Stimulated activated CD4-positive, alpha-beta T cell treated with anti-CD3 and anti-CD28 coated beads, Interleukin-15, amount 100 ng/mL, for 1 hour (primary cell): ENCODE measurements at regions not wholly inside any gene's neighbourhood (a gene's known extent, or its start where the extent isn't known, plus 50 kb on each side); places are given as distances from the start of the nearest gene placed in this dataset.

Experiments used
- DNase-seq, 2 donors: peaks; one replicate each; pipeline ENCODE4 v3.0.0-alpha.2; 2020; ENCODE audit warnings: low read depth in 1 of 2, low spot score in 1 of 2

DNA sequence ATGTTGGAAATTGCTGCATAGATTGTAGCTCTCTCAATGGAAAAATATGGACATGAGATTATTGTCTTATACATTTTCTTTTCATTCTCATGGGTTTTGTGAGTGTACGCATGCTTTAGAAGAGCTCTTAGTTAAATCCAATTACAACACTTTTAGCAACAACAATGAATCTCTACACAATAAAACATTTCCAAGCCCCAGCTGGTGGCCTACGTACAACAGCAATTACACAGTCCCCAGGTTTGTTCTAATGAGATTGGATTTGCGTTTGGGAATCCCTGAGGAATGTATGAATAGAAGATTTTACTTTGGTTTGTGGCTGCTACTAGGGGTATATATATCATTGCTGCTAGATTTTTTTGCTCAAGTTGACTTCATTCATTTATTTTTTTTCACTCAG, 98.6 kb downstream of the FHDC1 start:
- no peak for DNase-seq

DNA sequence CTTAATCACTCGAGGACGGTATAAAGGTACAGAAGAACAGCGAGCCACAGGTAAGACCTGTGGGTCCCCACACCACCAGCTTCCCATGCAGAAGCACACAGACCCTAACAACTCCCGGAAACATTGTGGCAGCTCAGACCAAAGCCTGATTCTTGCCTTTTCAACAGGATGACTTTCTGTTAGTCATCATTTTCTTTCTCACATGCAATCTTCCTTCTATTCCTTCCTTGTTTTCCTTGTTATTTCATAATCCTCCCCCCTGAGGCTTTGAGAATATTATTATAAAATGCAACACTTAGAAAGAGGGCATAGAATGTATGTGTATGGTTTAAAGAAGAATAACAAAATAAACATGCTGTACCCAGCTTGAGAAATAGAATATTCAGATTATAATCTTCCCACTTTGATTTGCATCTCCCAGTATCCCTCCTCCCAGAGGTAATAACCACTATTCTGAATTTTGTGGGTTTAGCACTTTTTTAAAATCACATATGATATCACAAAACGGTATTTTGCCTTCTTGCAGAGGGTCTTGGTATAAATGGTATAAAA, 100.9 kb downstream of the FHDC1 start:
- DNase-seq: no peak

DNA sequence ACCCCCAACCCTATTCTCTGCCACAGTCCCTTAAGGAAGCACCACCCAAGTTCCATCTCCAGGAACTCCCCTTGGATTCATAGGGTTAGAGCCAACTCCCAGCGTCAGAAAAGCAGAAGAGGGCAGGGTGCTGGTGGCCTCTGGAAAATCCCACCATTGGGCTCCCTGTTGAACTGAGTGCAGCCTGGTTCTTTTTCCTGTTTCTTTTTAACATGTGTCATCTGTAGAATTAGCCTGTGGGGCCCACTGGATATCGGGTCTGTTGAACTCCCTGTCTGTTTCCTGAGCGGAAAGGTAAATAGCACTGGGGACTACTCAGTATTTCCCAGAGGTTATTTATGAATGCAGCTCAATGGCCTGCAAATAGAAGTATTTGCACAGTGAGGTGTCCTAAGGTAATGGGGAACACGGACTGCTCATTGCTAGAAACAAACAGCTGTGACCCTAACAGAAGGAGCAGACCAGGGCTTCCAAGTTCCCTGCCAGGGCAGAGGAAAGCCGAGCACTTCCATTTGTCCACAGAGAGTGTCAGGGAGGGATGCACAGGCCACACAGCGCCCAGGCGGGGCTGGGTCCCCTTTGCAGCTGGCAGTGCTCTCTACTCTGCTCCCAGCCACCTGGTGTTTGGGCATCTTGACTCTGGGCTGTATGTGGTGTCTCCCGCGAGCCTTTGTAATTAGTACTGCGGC, 102.6 kb downstream of the FHDC1 start:
- DNase-seq: no peak

DNA sequence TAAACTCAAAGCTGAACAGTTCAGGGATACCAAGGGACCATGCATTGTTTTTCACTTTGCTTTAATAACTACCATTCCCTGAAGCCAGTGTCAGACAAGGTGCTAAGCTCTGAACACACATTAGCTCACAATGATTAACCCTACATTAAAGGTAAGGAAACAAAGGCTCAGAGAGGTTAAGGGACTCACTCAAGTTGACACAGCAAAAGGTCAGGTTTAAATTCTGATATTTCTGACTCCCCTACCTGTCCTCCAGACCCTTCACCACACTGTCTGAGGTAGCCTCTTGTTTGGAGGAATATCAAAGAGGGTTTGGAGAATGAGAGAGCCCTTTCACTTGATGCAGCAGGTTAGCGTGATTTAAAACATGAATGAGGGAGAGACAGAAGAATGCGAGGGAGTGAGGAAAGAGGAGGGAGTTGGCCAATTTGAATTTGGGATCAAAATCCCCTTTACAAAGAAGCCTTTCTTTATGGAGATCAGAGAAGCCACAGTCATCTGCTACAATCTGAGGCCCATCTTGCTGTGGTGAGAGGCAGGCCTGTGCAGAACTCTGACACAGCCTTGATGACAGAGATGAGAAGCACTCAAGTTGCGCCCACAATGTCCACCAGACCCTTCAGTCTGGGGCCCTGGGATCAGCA, 103.5 kb downstream of the FHDC1 start:
- no peak for DNase-seq

DNA sequence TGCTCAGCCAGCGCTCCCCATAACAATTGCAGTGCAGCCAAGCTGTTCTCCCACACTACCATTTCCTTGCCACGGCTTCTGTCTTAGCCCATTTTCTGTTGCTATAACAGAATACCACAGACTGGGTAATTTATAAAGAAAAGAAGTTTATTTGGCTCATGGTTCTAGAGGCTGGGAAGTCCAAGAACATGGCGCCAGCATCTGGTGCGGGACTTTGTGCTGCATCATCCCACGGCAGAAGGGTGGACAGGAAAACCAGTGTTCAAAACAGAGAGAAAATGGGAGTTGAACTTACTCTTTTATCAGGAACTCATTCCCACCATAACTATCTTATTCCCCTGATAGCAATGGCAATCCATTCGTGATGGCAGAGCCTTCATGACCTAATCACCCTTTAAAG, 104.6 kb downstream of the FHDC1 start:
- DNase-seq: no peak

DNA sequence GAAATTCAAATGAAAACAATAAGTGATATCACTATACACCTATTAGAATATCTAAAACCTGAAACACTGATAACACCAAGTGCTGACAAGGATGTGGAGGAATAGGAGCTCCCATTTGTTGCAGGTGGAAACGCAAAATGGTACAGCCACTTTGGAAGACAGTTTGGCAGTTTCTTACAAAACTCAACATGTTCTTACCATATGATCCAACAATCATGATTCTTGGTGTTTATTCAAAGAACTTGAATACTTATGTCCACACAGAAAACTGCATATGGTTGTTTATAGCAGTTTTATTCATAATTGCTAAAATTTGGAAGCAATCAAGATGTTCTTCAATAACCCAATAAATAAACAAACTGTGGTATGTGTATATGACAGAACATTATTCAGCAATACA, 107.9 kb downstream of the FHDC1 start:
- DNase-seq: no peak

DNA sequence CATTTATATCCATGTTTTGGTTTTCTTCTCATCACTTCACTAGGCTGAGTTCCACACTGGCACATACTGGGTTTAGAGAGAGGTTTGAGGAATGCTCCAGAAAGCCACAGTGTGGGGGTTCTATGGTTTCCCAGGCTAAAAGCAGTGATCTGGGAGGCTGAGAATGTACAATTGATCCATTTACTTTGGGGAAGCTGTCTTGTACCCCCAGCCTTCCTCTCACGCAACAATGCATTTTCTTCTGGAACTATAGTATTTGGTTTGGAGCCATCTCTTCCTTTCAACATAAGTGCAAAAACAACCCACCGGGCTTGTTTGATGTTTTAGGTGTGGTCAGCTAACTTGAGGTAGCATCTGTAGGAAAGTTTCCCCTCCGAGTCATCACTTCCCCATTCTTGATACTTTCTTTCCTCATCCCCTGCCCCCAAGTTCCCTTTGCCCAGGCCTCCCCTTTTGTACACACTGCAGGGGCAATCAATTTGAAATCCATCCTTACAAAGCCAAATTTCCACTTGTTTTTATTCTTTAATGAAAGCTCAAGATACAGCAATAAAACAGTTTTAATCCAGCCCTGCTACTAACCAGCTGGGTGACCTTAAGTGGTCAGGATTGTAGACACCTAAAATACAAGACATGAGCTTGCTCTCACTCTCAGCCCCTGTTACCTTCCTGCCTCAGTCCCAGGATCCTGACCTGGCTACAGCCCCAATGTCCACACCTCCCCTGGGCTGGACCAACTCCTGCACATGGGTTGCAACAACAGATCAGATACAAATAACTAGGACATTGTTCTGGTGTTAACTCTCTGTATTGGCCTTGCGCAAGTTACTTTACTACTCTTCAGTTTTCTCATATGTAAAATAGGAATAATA, 109.2 kb downstream of the FHDC1 start:
- no peak for DNase-seq

DNA sequence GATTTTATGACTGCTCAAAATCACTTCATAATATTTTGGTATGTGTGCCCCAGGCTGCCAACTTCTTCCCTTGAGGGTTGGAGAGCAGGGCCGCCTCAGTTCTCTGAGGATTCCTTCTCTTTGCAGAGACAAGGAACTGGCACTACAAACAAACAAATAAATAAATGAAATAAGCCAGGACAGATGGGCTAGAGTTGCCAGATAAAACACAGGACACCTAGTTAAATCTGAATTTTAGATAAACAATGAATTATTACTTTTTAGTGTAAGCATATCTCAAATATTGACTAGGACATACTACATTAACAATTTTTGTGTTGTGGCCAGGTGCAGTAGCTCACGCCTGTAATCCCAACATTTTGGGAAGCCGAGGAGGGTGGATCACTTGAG, 122.5 kb downstream of the FHDC1 start:
- DNase-seq: no peak

DNA sequence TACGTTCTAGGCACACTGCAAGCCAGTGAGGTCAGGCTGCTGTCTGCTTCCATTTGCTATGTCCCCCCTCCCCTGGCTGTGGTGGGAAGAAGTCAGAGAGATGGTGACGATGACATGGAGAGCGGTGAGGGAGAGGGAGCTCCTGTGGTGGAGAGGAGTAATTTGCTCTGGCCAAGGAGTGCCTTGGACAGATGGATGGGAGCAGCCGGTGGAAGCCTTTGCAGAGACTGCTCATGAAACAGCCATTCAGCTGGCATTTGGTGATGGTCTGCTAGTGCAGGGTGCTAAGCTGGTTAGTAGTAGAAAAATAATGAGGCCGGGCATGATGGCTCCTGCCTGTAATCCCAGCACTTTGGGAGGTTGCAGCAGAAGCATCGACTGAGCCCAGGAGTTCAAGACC, 124.1 kb downstream of the FHDC1 start:
- no peak for DNase-seq

DNA sequence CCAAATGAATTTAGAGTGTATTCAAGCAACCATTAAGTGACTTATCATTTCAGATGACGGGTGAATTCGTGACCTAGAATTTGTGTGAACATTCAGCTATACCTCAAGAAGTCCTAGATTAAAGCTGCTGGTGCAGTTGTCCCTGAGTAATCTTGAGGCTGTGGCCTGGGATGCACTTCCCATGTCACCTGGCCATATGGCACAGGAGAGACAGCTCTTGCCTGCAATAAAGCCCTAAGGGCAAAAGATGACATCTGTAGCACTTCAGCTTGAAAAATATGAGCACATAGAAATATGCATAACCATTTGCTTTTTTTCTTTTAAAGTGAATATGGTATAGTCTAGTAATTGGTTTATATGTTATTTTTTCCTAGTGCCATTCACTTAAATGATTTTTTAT, 125.8 kb downstream of the FHDC1 start:
- DNase-seq: no peak

DNA sequence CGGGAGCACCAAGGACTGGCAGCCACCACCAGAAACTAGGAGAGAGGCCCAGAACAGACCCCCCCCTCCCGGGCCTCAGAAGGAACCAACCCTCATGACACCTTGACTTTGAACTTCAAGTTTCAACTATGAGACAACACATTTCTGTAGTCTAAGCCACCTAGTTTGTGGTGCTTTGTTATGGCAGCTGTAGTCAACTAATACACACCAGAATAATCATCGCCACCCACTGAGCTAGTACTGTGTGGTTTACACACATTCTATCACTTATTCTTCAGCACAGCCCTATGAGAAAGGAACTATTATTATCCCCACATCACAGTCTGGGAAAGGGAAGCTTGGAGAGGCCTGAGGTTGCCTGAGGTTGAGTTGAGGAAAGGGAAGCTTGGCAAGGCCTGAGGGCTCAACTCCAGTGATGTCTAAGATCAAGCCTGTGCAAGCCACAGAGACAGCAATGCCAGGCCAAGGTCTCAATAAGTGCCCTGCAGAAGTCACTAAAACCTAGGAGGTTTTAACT, 126.6 kb downstream of the FHDC1 start:
- DNase-seq: no peak

DNA sequence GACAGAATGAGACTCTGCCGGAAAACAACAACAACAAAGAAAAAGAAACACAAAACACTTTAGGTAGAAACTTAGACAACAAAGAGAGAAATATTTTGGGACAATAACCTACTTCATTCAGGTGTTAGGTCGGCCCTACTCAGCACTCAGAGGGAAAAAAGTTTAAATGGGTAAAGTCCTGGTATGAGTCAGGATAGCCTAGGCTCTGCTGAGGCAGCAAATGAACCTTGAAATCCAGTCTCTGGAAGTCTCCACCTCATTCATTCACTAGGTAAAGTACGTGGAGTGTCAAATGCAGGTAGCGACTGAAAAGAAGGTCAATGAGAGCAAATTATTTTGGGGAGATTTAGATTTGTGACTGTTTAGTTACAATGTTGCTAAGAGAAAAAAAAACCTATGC, 127.4 kb downstream of the FHDC1 start:
- no peak for DNase-seq

DNA sequence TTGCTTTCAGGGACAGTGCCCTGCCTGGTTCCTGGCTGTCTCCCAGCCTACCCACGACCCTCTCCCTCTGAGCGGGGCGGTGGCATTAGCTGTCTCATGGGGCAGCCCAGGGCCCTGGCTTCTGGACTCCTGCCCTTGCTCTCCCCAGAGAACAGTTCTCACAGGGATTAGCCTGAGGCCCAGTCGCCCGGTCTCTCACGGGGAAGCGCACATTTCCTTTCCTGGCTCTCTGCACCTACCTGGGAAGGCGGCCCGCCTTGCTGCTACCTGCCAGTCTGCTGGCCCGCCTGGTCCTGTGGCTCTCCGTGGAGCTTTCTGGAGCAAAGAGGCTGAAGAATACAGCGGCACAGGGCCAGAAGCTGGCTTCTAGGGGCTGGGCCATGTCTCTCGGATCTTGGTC, 128.4 kb downstream of the FHDC1 start:
- DNase-seq: no peak

DNA sequence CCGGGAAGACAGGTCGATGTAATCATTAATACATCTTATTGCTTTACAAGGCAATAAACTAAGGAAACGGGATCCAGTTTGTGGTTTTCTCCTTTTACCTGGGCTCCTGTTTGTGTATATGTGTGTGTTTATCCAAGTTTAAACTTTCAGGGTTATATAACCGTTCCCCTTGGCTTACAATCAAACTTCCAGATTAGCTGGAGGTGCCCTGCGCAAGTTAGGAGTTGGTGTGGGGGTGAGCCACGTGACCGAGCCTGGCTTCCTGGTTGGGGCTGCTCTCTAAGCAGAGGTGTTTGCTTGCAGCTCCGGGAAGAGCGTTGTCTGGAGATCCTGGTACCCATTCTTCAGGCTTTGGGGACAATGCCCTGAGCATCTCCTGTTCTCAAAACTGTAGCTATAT, 129.2 kb downstream of the FHDC1 start:
- DNase-seq: no peak

DNA sequence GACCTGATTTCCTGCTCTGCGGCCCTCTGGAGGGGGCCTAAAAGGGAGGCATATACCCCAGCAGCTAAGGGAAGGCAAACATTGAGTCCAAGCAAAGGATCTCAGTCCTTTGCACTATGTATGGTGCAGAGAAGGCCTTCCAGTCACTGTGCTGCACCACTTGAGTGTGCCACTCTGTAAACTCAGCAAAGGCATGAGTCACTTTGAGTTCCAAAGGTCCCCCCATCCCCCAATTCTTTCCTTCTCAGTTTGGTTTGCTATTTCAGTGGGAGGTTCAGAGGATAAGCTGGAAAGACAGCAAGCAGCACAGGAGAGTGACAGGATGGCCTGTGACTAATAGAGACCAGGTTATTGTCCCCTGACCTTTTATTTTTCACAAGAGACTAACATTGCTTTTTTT, 131.3 kb downstream of the FHDC1 start:
- DNase-seq: no peak

DNA sequence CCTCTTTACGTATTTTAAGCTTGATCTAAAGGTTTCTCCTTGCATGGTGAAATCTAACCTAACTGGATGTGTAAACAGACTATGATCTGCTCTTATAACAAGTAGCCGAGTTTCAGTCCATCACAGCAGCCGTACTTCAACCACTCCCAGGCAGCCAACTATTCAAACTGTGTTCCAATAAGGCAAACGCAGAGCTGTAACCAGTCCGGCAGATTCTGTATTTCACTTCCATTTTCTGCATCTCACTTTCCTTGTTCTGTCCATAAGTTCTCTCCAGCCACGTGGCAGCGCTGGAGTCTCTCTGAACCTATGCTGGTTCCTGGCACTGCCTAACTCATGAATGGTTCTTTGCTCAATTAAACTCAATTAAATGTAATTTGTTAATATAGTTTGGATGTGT, 132.6 kb downstream of the FHDC1 start:
- no peak for DNase-seq

DNA sequence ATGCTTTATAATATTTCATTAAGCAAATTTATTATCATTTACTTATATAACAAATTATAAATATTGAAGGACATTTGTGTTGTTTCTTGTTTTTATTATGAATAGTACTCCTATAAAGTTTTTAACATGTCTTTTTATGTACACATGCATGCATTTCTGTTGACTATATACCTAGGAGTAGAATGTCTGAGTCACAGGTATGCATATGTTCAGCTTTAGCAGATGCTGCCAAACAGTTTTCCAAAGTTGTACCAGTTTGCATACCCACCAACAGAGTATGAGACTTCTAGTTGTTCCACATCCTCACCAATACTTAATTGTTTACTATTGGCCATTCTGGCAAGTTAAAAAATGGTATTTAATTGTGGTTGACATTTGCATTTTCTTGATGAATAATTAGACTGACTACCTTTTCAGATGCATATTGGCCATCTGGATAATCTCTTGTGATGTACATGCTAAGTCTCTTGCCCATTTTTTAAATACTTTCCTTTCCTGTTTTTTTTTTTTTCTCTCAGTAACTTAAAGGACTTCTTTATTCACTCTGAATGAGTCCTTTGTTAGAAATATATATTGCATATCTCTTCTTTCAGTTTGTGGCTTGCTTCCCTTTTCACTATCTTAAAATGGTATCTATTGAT, 132.2 kb upstream of the TRIM2 start:
- DNase-seq: no peak

DNA sequence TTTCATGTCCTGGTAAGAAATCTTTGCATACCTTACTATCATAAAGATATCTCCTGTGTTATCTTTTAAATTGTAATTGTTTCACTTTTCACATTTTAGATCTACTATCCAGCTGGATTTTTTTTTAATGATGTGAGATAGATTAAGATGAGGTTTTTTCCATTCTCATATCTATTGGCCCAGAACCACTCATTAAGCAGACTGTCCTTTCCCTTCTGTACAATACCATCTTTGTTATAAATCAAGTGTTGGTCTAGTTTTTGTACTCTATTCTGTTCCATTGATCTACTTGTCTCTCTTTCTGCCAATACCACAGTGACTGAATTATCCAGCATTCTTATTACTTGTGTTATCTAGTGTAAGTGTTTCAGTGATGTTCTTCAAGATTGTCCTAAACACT, 131.6 kb upstream of the TRIM2 start:
- no peak for DNase-seq

DNA sequence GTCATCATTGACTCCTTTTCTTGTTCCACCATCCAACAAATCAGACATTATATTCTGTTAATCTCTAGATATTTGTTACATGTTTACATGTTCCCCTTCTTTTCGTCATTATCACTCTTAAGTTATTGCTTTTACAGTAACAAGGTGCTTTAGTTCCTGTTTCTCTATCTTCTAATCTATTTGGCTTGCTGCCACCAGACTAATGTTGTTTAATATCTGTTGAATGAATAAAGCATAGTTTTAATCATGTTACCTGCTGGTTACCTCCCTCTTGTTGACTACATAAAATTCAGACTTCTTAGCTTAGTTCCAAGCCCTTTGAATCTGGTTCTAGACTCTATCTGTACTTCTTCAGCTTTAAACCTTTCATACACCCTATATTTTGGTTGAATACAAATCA, 129.8 kb upstream of the TRIM2 start:
- no peak for DNase-seq

DNA sequence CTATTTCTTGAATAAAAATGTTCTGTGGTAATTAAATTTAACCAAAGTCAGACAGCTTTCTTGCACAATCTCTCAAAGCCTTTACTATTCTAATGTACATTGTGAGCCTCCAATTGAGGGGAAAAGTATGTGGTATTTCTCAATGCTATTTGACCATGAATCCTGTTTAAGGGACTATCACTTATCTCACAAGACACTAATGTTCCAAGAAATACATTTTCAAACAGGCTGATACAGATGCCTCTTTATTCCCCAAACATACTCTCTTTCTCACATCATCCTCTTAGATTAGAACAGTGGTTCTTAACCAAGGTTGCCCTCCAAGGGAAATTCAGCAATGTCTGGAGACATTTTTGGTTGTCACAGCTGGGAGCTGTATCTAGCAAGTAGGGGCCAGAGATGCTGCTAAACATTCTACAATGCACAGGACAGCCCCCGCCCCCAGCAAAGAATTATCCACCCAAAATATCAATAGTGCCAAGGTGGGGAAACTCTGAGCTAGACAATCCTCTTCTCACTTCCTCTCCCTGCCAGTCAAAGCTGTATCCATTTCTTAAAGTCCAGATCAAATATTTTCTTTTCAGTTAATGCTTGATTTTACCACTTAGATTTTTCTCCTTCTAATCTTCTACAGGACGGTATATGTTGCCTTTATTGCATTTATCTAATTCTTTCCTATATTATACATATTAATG, 129.2 kb upstream of the TRIM2 start:
- DNase-seq: no peak
